CD14-positive monocyte (primary cell): ENCODE measurements at regions not wholly inside any gene's neighbourhood (a gene's known extent, or its start where the extent isn't known, plus 50 kb on each side); places are given as distances from the start of the nearest gene placed in this dataset.

ENCODE experiments used
- DNase-seq, 3 donors: peaks; one replicate each; pipeline ENCODE4 v3.0.0-alpha.2; 2011 to 2022
- H2AFZ ChIP-seq: 2 replicates; pipeline ENCODE4 v1.6.0; 2012; ENCODE audit warnings: mild to moderate bottlenecking, low read depth, low read length, inconsistent platforms; ENCODE audit not compliant: insufficient read depth, poor library complexity, severe bottlenecking
- H3K27ac ChIP-seq, 2 donors: 1 replicate in 1 of 2; 2 replicates in 1 of 2; pipeline ENCODE4 v1.5.1; 2012 to 2013; ENCODE audit warnings: low read length in 2 of 2, control low read depth in 1 of 2, inconsistent platforms in 1 of 2, low read depth in 1 of 2, mild to moderate bottlenecking in 1 of 2
- H3K27me3 ChIP-seq, 2 donors: one replicate each; pipeline versions ENCODE4 v1.6.0 to v1.6.1; 2011 to 2013; ENCODE audit warnings: low read length in 2 of 2; ENCODE audit not compliant: control insufficient read depth in 2 of 2, insufficient read depth in 2 of 2
- H3K36me3 ChIP-seq, 2 donors: replicated peaks in 1 of 2; 1 replicate in 1 of 2; 2 replicates in 1 of 2; pipeline versions ENCODE4 v1.5.1 to v1.6.1; 2012 to 2013; ENCODE audit warnings: low read length in 2 of 2, control low read depth in 1 of 2, inconsistent platforms in 1 of 2, mild to moderate bottlenecking in 1 of 2; ENCODE audit not compliant: insufficient read depth in 2 of 2, control insufficient read depth in 1 of 2
- H3K4me1 ChIP-seq, 2 donors: 1 replicate in 1 of 2; 2 replicates in 1 of 2; pipeline versions ENCODE4 v1.5.1 to v1.6.1; 2012 to 2013; ENCODE audit warnings: low read length in 2 of 2, control low read depth in 1 of 2, inconsistent platforms in 1 of 2, mild to moderate bottlenecking in 1 of 2, moderate library complexity in 1 of 2; ENCODE audit not compliant: insufficient read depth in 2 of 2, control insufficient read depth in 1 of 2
- H3K4me2 ChIP-seq: replicated peaks from 2 replicates; pipeline ENCODE3; 2012; ENCODE audit warnings: low read length, moderate library complexity, mild to moderate bottlenecking; ENCODE audit not compliant: poor library complexity, severe bottlenecking; ENCODE audit errors: extremely low read depth
- H3K4me3 ChIP-seq, 3 experiments: fragments of 200-600 bp in 1 of 3; sonication (generic) in 1 of 3; replicated peaks in 1 of 3; 1 replicate in 2 of 3; 2 replicates in 1 of 3; pipeline ENCODE4 v1.5.1; 2011 to 2013; ENCODE audit warnings: low read length in 3 of 3, mild to moderate bottlenecking in 3 of 3, control low read depth in 2 of 3, low read depth in 2 of 3, inconsistent platforms in 1 of 3, moderate library complexity in 1 of 3
- H3K79me2 ChIP-seq: 2 replicates; pipeline ENCODE4 v1.6.0; 2012; ENCODE audit warnings: mild to moderate bottlenecking, control low read depth, inconsistent platforms, low read length, moderate library complexity; ENCODE audit not compliant: insufficient read depth
- H3K9ac ChIP-seq: 2 replicates; pipeline ENCODE4 v1.6.0; 2017; ENCODE audit warnings: low read length, mild to moderate bottlenecking; ENCODE audit not compliant: insufficient read depth, poor library complexity, severe bottlenecking
- H3K9me3 ChIP-seq, 2 donors: replicated peaks in 1 of 2; 1 replicate in 1 of 2; 2 replicates in 1 of 2; pipeline versions ENCODE4 v1.5.1 to v1.6.1; 2012 to 2013; ENCODE audit warnings: low read length in 2 of 2, control low read depth in 1 of 2; ENCODE audit not compliant: control insufficient read depth in 1 of 2, insufficient read depth in 1 of 2
- H4K20me1 ChIP-seq: 2 replicates; pipeline ENCODE4 v1.6.0; 2012; ENCODE audit warnings: mild to moderate bottlenecking, low read length, control low read depth, moderate library complexity; ENCODE audit not compliant: insufficient read depth
- H3K27ac Mint-ChIP-seq, 7 donors: one replicate each; pipeline ENCODE4 v1.8.0; 2020; ENCODE audit warnings: mild to moderate bottlenecking in 7 of 7, mixed read lengths in 7 of 7, moderate library complexity in 6 of 7, inconsistent platforms in 2 of 7
- H3K27me3 Mint-ChIP-seq, 3 donors: one replicate each; pipeline ENCODE4 v1.8.0; 2021 to 2022; ENCODE audit warnings: low read depth in 3 of 3, mild to moderate bottlenecking in 3 of 3, mixed read lengths in 3 of 3, moderate library complexity in 3 of 3, inconsistent platforms in 1 of 3
- H3K36me3 Mint-ChIP-seq, 2 donors: one replicate each; pipeline ENCODE4 v1.8.0; 2020; ENCODE audit warnings: mixed read lengths in 2 of 2, inconsistent platforms in 1 of 2, mild to moderate bottlenecking in 1 of 2
- H3K4me1 Mint-ChIP-seq: one replicate; pipeline ENCODE4 v1.8.0; 2020; ENCODE audit warnings: mild to moderate bottlenecking, mixed read lengths
- H3K4me3 Mint-ChIP-seq, 2 donors: one replicate each; pipeline ENCODE4 v1.8.0; 2020; ENCODE audit warnings: mild to moderate bottlenecking in 2 of 2, mixed read lengths in 2 of 2, moderate library complexity in 1 of 2
- H3K9me3 Mint-ChIP-seq, 7 donors: one replicate each; pipeline ENCODE4 v1.8.0; 2020 to 2022; ENCODE audit warnings: mixed read lengths in 7 of 7, mild to moderate bottlenecking in 6 of 7, moderate library complexity in 6 of 7, inconsistent platforms in 2 of 7
- WGBS: methylation state at CpG from one replicate; pipeline ENCODE4 v1.1.5; 2013; ENCODE audit warnings: missing lambda C conversion rate; ENCODE audit not compliant: insufficient coverage; 5-methylcytosine and 5-hydroxymethylcytosine counted together
- intact Hi-C, 2 donors: fragments of 100-400 bp; cut with micrococcal nuclease; formaldehyde crosslinking; loops; one replicate each; pipeline versions ENCODE4 v1.15.0 to v1.15.1; 2023
- TF ChIP-seq, protein P1 (sequence below): fragments of 200-600 bp; IDR thresholded peaks from one replicate; pipeline ENCODE4 v1.8.0; 2022; ENCODE audit warnings: antibody characterized with exemption, mild to moderate bottlenecking

- Mint-ChIP-seq H3K27ac (no peak overlapping the region), H3K4me3 (no peak overlapping the region), H3K36me3 (no peaks in the 10 kb centered on the region), H3K4me1 (peaks cover 3% of the 10 kb centered on the region), H3K27me3 (peaks cover 4 to 14% (median 4%) of the 10 kb centered on the region in 3 donors), H3K9me3 (peaks cover 0 to 2% (median 0%) of the 10 kb centered on the region in 7 donors)
- TF ChIP-seq, protein P1, sequence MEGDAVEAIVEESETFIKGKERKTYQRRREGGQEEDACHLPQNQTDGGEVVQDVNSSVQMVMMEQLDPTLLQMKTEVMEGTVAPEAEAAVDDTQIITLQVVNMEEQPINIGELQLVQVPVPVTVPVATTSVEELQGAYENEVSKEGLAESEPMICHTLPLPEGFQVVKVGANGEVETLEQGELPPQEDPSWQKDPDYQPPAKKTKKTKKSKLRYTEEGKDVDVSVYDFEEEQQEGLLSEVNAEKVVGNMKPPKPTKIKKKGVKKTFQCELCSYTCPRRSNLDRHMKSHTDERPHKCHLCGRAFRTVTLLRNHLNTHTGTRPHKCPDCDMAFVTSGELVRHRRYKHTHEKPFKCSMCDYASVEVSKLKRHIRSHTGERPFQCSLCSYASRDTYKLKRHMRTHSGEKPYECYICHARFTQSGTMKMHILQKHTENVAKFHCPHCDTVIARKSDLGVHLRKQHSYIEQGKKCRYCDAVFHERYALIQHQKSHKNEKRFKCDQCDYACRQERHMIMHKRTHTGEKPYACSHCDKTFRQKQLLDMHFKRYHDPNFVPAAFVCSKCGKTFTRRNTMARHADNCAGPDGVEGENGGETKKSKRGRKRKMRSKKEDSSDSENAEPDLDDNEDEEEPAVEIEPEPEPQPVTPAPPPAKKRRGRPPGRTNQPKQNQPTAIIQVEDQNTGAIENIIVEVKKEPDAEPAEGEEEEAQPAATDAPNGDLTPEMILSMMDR, result no peak
- intact Hi-C loops, result no loop called here
- Histone ChIP-seq H2AFZ (no peak overlapping the region), H3K9ac (no peak overlapping the region), H3K4me3 (no peak overlapping the region), H3K9me3 (no peaks in the 10 kb centered on the region), H3K4me1 (no peaks in the 10 kb centered on the region), H3K4me2 (no peak overlapping the region), H3K27ac (no peak overlapping the region), H4K20me1 (no peaks in the 10 kb centered on the region), H3K36me3 (no peaks in the 10 kb centered on the region), H3K79me2 (no peaks in the 10 kb centered on the region), H3K27me3 (peaks cover 0 to 4% of the 10 kb centered on the region in 2 donors)
- 86% methylated on average over 3 of the region's 5 CpGs for WGBS
- no peak for DNase-seq
These were observed 291.3 kb upstream of the ZMIZ1 start for GRCh38 chr10:78777466-78777865.

GRCh38 chr10:78777867-78778266 lies 290.9 kb upstream of the ZMIZ1 start:
- Mint-ChIP-seq H3K27ac (no peak overlapping the region), H3K9me3 (peaks cover 0 to 4% (median under 1%) of the 10 kb centered on the region in 7 donors), H3K4me3 (no peak overlapping the region), H3K4me1 (peaks cover 3% of the 10 kb centered on the region), H3K27me3 (peaks cover 3 to 14% (median 4%) of the 10 kb centered on the region in 3 donors), H3K36me3 (no peaks in the 10 kb centered on the region)
- H4K20me1 ChIP-seq, result no peaks in the 10 kb centered on the region
- no peaks in the 10 kb centered on the region for H3K79me2 ChIP-seq
- 88% methylated on average over 5 of the region's 5 CpGs for WGBS
- H3K4me3 ChIP-seq, result no peak overlapping the region
- no peak overlapping the region for H3K9ac ChIP-seq
- H3K4me2 ChIP-seq, result no peak overlapping the region
- no peaks in the 10 kb centered on the region for H3K4me1 ChIP-seq
- H3K27me3 ChIP-seq, result peaks cover 0 to 4% of the 10 kb centered on the region in 2 donors
- TF ChIP-seq, protein P1, result no peak
- intact Hi-C loops, result no loop called here
- H3K27ac ChIP-seq, result no peak overlapping the region
- DNase-seq, result no peak
- H3K36me3 ChIP-seq, result no peaks in the 10 kb centered on the region
- H2AFZ ChIP-seq, result no peak overlapping the region
- no peaks in the 10 kb centered on the region for H3K9me3 ChIP-seq
